ENCODE measurements at regions not wholly inside any gene's neighbourhood (a gene's known extent, or its start where the extent isn't known, plus 50 kb on each side); places are given as distances from the start of the nearest gene placed in this dataset.
"Not testable (repeated sequence)": the region's sequence is repeated elsewhere in the genome, so short reads cannot be mapped to it uniquely, and the experiment has no call there.

DNA sequence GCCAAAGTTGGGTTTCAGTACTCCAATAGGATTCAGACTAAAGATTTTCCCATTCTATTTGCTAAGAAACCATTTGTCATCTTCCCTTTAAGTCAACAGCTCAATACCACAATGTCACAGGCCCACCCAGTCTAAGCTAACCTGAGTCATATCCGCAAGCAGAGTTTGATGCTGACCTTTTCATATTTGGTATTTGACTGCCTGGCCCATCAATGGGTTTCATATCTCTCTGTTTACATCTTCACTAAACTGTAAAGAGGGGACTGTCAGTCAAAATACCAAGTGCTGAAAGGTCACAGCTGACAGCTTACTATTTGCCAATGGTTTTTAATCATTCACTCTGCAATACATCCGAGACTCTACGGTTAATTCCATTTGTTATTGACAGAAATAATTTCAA, 707.5 kb upstream of the ACTRT1 start:
- DNase-seq, result no peak

DNA sequence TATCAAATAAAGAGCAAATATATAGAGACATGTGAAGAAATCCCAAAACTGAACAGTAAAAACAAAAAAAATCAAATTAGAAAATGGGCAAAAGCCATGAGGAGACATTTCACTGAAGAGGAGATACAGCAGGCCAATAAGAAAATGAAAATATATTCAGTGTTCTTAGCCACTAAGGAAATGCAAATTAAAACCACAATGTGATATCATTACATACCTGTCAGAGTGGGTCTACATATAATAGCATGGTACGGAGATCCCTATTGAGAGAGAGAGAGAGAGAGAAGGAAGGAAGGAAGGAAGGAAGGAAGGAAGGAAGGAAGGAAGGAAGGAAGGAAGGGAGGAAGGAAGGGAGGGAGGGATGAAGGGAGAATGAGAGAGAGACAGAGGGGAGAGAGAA, 707.0 kb upstream of the ACTRT1 start:
- DNase-seq, result no peak

DNA sequence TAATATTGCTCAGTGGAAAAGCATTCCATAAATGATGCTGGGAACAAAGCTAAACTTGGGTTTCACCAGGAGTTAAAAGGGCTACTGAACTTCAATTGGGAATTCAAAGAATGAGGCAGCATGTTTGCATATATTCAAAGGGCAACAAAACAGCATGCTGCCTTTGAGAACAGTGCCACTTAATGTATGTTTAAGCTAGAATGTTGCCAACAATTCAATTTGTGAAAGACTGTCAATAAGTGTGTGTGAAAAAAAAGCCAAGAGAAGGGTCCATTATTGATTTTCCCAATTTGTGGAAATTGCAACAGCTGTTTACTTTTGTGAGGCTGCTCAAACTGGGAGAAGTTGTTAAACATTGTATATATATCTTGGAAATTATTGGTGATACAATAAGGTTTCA, 701.9 kb upstream of the ACTRT1 start:
- no peak for DNase-seq

DNA sequence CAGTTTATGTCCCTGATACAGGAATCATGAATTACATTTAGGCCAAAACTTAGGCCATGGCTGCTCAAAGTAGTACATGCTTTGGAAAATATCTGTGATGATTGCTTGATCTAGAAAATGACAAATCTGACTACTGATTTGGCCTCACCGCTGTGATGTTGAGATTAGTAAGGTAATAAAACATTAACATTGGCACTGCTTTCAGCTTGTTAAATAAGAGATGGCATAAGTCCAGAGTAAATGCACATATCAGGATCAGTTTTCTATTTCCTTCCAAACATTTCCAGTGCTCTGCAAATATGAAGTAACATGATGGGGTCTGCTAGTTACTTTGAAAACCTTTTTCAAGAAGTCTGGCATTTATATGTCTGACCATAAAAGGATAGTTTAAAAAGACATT, 687.3 kb upstream of the ACTRT1 start:
- no peak for DNase-seq

DNA sequence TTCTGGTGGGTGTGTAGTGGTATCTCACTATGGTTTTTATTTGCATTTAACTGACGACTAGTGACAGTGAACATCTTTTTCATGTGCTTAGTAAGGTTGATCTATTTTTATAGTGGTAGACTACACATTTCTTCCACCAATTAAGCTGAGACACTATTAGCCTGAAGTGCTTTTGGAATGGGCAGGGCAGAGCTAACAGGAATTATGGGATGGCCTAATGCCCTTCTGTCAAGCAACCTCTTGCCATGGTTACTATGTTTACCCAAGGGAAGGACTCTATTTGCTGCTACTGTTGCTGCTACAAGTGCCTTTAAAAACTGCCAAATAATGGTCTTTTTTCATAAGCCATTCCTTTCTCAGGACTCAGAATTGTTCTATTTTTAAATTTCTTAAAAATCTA, 676.7 kb upstream of the ACTRT1 start:
- DNase-seq, result no peak

DNA sequence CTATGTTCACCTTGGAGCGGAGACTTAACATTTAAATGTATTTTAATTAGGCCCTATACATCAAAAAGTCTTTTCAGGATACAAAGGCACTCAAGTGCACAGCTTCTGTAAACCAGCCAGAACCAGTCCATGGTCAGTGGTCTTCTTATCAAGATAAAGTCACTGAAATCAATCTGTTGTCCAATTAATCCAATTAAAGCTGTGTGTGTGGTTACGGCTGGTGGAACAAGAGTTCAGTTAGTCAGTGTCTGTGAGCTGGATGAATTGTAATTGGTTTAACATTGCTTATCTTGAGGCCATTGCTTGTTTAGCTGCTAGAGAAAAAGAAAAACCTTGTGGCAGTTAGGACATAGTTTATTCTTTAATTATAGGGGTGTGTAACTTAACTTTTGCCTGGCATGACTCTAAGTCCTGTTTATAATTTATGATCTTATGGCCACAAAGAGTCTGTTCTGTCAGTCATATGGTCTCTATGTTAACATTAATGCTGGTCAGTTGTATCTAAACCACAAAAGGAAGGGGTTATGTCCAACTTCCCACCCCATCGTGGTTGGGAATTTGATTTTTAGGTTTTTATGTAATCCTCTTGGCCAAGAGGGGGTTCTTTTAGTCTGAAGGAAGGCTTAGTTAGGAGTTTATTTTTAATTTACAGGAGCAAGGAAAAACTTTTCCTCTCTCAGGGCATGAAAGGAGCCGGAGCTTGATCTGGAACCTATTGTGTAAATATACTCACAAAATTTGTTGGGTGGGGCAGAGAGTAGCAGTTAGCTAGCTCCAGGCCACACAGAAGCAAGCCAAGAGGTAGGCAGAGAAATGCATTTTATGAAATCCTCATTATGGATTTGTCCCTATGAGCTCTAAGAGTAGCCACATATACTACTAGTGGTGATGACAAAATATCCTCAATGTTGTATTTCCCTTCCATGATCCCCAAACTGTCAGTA, 665.7 kb upstream of the ACTRT1 start:
- DNase-seq, result no peak

DNA sequence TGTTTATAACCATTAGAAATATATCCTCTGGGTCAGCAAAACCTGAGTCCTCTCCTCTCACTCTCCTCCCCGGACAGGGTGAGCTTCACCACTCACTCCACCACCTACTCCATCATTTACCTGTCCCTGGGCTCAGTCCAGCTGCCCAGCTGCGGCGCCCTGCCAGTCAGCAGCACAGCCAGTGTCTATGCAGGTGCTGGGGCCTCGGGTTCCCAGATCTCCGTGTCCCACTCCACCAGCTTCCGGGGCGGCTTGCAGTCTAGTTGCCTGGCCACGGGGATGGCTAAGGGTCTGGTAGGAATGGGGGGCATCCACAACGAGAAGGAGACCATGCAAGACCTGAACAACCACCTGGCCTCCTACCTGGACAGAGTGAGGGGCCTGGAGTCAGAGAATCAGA, 662.2 kb upstream of the ACTRT1 start:
- DNase-seq, result no peak

DNA sequence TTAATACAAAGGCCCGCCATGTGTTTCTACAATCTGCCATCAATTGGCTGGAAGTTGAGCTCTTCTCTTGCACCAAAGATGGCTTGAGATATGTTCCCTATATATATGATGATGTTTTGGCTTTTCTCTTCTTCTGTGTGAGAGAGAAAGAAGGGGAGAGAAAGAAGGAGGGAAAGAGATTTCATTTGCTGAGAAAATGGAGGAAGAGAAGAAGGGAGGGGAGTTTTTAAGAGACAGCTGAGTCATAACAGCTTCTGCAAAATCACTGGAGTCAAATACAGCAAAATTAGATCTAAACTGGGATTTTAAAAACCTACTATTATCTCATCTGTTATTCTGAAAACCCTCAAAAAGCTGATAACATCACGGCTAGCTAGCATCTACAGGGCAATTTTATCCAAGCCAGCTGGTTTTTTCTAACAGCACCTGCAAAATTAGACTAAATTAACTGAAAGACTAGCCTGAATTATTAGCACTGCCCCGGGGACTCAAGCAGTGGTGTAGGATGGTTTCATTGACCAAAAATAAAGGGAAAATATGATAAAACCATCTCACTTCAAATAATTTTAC, 647.6 kb upstream of the ACTRT1 start:
- no peak for DNase-seq

DNA sequence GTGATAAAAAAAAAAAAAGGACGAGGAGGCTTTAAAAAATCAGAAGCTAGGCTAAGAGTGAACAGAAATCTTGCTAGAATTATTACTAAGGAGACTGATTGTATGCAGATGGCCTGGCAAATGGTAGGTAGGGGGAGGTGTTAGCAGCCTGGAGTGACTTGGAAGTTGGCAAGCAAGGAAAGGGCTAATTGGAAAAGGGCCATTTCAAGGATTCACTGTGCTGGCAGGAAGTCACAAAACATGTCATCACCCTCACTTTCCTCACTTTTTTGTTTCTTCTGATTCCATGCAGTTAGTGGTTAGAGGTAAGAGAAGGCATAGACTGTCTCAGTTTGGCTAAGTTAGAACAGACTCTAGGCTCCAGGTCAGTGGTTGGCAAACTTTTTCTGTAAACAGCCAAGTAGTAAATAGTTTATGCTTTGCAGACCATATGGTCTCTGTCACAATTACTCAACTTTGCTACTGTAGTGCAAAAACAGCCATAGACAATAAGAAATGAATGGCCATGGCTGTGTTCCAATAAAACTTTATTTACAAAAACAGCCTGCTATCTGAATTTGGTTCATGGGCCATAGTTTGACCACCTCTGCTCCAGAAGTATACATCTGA, 646.5 kb upstream of the ACTRT1 start:
- no peak for DNase-seq

DNA sequence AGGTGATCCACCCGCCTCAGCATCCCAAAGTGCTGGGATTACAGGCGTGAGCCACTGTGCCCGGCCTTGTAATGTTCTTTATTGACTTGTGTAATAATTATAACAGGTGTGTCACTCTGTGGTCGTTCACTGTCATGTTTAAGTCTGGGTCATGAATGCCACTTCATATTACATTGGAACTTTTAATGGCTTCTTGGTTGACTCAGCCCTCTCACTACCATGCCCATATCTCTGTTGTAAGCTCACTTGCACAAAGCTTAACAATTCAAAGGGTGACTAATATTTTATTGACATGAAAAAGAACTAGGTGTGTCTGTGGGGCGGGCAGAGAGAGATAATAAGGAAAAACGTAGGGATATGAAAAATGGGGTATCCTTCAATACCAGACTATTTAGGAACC, 639.7 kb upstream of the ACTRT1 start:
- DNase-seq, result no peak

DNA sequence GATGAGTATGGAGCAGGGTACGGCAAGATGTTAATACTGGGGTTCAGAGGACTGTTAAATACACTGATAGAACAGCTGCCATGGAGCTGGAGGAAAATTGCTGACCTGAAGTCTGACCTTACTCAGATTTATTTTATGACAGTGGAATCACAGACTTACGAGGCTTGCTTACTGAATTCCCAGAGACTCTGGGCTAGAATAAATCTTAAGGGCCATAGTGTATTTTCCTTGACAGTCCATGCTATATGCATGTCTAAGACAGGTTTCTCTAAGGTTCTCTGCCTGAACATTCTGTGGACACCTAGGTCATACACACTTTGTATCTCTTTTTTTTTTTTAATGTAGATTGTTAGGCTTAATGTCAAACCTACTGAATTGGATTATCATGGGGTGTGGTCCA, 633.2 kb upstream of the ACTRT1 start:
- DNase-seq, result no peak

DNA sequence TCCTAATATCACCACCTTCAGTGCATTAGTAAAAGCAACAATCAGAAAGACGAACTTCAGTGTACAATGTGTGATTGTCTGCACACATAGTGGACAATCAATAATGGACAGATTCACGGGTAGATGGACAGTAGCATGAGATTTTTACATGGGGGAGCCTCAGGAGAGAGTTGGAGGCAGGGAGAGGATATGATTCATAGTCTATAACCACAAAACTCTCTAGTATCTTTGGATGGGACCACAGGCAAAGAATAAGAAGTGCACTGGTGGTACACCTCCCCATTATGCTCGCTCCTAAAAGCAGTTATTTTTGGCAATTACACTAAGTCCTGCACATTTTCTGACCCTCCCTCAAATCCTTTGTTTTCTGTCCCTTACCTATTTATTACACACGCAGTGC, 624.4 kb upstream of the ACTRT1 start:
- DNase-seq, result no peak

DNA sequence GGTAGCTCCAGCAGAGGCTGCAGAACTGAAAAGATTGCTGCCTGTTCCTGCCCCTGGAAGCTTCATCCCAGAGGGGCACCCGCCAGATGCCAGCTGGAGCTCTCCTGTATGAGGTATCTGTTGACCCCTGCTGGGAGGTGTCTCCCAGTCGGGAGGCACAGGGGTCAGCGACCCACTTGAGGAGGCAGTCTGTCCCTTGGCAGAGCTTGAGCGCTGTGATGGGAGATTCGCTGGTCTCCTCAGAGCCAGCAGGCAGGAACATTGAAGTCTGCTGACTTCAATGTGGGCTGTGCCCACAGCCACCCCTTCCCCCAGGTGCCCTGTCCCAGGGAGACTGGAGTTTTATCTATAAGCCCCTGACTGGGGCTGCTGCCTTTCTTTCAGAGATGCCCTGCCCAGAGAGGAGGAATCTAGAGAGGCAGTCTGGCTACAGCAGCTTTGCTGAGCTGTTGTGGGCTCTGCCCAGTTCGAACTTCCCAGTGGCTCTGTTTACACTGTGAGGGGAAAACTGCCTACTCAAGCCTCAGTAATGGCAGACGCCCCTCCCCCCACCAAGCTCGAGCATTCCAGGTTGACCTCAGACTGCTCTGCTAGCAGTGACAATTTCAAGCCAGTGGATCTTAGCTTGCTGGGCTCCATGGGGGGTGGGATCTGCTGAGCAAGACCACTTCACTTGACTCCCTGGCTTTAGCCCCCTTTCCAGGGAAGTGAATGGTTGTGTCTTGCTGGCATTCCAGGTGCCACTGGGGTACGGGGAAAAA, 622.3 kb upstream of the ACTRT1 start:
- DNase-seq, result not testable (repeated sequence)

DNA sequence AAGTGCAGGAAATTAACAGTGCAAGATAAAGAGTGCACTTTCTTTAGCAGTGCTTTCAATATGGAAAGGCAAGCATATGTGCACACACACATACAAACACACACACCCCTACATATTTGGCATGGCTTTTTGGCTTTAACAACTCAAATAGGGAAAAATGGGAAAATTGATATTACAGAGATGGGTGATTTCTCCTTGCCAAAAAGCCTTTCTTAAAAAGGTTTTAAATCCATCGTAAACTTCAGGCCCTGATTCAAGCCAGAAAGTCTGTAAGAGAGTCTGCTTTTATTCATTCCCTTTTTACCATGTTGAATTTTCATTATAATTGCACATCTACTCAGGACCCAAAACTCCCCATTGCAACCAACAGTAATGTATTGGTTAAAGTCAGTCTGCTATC, 612.0 kb upstream of the ACTRT1 start:
- DNase-seq, result no peak

DNA sequence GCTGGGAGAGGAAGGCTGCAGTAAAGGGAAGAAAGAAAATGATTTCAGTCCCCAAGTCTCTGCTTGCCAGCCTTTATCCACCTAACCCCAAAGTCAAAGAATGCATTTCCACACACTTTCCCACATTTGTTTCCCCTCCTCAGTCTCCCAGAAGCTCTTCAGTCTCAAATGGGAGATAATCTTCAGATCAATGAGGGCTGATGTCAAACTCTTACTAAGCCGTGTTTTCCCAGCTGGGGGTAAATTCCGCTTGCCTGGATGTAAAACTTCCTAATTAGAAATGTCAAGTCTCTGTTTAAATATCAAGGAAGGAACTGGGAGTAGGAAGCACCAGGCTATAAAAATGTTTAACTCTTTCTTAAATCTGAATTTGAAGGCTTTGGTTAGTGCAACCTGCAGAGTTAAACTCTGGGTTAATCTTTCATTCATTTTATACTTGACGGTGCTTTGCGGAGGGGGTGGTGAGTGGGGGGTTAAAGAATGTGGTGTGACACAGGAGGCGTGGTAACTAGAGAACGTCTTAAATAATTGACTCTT, 601.4 kb upstream of the ACTRT1 start:
- no peak for DNase-seq

DNA sequence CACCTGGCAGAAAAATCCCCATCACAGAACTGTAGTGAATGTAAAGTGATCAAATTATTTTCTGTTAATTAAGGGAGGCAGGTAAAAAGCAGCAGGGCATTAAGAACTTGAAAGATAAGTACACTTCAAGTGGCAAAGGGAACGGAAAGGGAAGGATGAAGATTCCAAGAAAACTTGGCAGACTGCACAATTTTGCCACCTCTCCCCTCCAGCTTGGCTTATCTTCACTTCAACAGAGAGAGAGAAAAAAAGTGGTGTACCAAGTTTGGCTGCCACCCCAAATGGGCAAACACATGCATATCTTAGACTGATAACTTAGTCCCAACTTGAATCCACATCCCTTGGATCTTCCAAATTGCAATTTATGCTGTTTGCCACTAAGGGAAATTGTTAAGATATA, 598.1 kb upstream of the ACTRT1 start:
- no peak for DNase-seq

DNA sequence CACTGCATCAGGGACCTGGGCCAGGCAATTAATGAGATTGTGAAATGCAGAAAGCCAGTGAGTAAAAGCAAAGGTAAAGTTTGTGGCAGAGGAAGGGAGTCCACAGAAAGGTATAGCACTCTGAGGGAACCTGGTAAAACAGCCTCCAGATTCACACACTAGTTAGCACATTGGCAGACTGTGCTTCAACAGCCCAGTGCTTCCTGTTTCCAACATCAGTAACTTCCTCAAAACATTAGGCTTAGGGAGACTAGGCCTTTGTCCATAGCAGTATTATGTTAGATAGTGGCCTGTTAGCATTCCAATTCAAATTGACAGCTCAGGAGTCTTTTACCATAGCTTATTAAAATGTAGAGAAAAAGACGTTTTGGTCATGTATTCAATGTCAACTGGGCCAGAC, 582.6 kb upstream of the ACTRT1 start:
- DNase-seq, result no peak

DNA sequence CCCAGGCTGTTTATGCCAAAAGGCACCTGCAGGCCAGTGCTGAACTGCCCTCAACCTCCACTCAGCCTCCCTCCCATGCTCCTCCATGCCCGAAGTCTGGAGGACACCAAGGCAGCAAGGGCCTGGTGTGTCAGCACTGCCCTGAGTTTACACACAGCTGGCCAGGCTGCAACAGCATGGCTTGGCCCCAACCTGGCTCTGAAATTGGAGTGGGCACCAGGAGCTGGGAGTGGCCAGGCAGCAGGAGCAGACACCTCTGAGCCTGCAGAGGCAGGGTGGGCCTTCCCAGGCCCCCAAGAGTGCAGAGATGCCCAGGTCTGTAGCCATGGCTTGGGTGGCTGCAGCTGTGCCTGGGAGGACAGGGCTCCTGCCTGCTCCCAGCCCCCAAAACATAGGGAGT, 571.2 kb upstream of the ACTRT1 start:
- DNase-seq, result no peak

DNA sequence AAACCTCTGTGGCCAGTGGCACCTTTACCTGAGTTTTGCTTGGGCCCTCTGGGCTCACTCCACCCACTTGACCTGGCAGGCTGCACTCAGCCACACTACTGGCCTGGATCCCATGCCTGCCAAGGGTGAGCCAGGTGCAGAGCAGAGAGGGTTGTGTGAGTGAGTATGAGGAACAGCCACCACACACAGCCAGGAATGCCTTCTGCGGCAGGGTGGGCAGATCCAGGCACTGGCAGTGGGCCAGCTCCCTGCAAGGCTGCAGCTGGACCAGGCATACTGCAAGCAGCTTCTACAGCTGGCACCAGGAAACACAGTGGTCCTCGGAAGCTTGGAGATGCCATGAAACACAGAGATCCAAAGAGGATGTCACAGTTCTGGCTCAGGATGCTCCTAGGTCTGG, 570.1 kb upstream of the ACTRT1 start:
- no peak for DNase-seq

DNA sequence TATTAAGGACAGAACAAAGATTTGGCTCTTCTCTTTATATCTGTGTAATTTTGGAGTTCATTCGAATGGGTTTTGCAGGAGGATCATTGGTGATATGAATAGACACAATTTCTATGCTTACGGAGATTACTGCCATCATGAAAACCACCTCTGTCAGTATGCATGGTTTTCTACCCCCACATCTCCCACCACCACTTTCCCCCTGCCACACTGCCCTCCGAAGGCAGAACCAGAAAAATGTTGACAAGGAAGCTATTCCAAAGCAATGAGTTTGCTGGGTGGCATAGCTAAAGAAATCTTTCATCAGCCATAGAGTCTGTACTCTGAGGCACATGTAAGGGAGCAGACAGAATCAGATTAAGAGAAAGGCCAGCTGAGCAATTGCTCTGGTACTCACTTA, 567.3 kb upstream of the ACTRT1 start:
- no peak for DNase-seq

DNA sequence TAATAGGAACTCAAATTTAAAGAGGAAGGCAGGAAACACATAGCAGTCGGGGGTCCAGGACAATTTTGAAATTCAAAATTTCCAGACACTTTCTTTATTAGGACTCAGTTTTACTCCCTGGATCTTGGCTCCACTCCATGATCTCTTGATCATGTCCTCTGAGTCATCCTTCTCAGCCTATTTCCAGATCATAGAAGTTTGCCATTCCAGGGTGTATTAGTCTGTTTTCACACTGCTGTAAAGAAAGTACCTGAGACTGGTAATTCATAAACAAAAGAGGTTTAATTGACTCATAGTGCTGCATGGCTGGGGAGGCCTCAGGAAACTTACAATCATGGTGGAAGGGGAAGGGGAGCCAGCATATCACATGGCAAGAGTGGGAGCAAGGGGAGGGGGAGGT, 564.7 kb upstream of the ACTRT1 start:
- DNase-seq, result no peak

DNA sequence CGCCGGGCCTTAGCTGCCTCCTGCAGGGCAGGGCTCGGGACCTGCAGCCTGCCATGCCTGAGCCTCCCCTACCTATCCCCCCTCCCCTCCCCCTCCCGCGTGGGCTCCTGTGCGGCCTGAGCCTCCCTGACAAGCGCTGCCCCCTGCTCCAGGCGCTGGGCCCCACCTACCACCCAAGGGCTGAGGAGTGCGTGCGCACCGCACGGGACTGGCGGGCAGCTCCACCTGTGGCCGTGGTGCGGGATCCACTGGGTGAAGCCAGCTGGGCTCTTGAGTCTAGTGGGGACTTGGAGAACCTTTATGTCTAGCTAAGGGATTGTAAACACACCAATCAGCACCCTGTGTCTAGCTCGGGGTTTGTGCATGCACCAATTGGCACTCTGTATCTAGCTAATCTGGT, 554.6 kb upstream of the ACTRT1 start:
- DNase-seq, result not testable (repeated sequence)

DNA sequence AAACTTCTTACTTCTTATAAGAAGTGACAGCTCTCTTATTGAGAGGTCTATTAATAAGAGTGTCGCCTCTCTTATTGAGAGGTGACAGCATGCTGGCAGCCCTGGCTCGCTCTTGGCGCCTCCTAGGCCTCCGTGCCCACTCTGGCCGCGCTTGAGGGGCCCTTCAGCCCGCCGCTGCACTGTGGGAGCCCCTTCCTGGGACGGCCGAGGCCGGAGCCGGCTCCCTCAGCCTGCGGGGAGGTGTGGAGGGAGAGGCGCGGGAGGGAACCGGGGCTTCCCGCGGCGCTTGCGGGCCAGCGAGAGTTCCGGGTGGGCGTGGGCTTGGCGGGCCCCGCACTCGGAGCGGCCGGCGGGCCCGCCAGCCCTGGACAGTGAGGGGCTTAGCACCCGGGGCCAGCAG, 554.2 kb upstream of the ACTRT1 start:
- DNase-seq, result not testable (repeated sequence)
